Gastroesophageal sphincter (tissue), 4 donors: ENCODE measurements at regions not wholly inside any gene's neighbourhood (a gene's known extent, or its start where the extent isn't known, plus 50 kb on each side); places are given as distances from the start of the nearest gene placed in this dataset.

Experiments
- ATAC-seq: fragments of 150-250 bp; one replicate; pipeline ENCODE4 v1.9.1; 2016; ENCODE audit warnings: mild to moderate bottlenecking, moderate library complexity
- H3K27ac ChIP-seq, 4 donors: fragments of 200-600 bp; sonication (generic) in 3 of 4; 1 replicate in 3 of 4; 2 replicates in 1 of 4; pipeline ENCODE4 v1.5.1; 2016 to 2019
- H3K27me3 ChIP-seq: fragments of 200-600 bp; sonication (generic); one replicate; pipeline ENCODE4 v1.5.1; 2019
- H3K36me3 ChIP-seq, 2 donors: fragments of 200-600 bp; sonication (generic); one replicate each; pipeline ENCODE4 v1.5.1; 2019; ENCODE audit warnings: control low read depth in 1 of 2
- H3K4me1 ChIP-seq, 3 donors: fragments of 200-600 bp; sonication (generic); 1 replicate in 2 of 3; 2 replicates in 1 of 3; pipeline ENCODE4 v1.5.1; 2016 to 2019; ENCODE audit warnings: control low read depth in 2 of 3
- H3K4me3 ChIP-seq, 2 donors: fragments of 200-600 bp; sonication (generic); one replicate each; pipeline ENCODE4 v1.5.1; 2019; ENCODE audit warnings: mild to moderate bottlenecking in 1 of 2, moderate library complexity in 1 of 2
- H3K9me3 ChIP-seq, 3 donors: fragments of 200-600 bp; sonication (generic); one replicate each; pipeline ENCODE4 v1.5.1; 2017 to 2019; ENCODE audit warnings: control low read depth in 2 of 3
- CTCF ChIP-seq, 4 experiments: fragments of 200-600 bp in 2 of 4; fragments of 450-650 bp in 2 of 4; sonication (generic) in 1 of 4; IDR thresholded peaks; one replicate each; pipeline ENCODE4 v1.5.1; 2017 to 2019; ENCODE audit warnings: antibody characterized with exemption in 4 of 4, mild to moderate bottlenecking in 2 of 4, moderate library complexity in 2 of 4
- EP300 ChIP-seq: sonication (generic); formaldehyde crosslinking; IDR thresholded peaks from one replicate; pipeline ENCODE4 v1.6.1; 2017; ENCODE audit warnings: antibody characterized with exemption, mild to moderate bottlenecking
- POLR2A ChIP-seq, 2 donors: fragments of 450-650 bp; IDR thresholded peaks; one replicate each; pipeline ENCODE4 v1.6.1; 2017; ENCODE audit warnings: antibody characterized with exemption in 2 of 2, mild to moderate bottlenecking in 2 of 2, moderate library complexity in 1 of 2
- POLR2AphosphoS5 ChIP-seq: sonication (generic); formaldehyde crosslinking; IDR thresholded peaks from one replicate; pipeline ENCODE4 v1.6.1; 2017; ENCODE audit warnings: antibody characterized with exemption
- WGBS, 2 donors: methylation state at CpG; one replicate each; pipeline ENCODE4 v1.1.5; 2018; ENCODE audit warnings: low coverage in 1 of 2; 5-methylcytosine and 5-hydroxymethylcytosine counted together

- Histone ChIP-seq H3K36me3 (no peaks in the 10 kb centered on the region), H3K4me1 (no peaks in the 10 kb centered on the region), H3K9me3 (no peaks in the 10 kb centered on the region), H3K27me3 (no peaks in the 10 kb centered on the region), H3K4me3 (no peak overlapping the region), H3K27ac (no peak overlapping the region)
- TF ChIP-seq POLR2AphosphoS5 (no peak), POLR2A (IDR thresholded peaks at IDR 0.05) (no peak), CTCF (IDR thresholded peaks at IDR 0.05) (no peak)
- 74 to 76% methylated on average over 3 to 4 of the region's 6 CpGs for WGBS, 2 donors
- no peak for ATAC-seq
Measured at GRCh38 chr7:136293272-136293671, 316.1 kb upstream of the MTPN start.

GRCh38 chr7:136292365-136292764 is 315.2 kb upstream of the MTPN start:
- no peak for ATAC-seq
- Histone ChIP-seq H3K9me3 (no peaks in the 10 kb centered on the region), H3K4me3 (no peak overlapping the region), H3K27ac (no peak overlapping the region), H3K36me3 (no peaks in the 10 kb centered on the region), H3K4me1 (no peaks in the 10 kb centered on the region), H3K27me3 (no peaks in the 10 kb centered on the region)
- TF ChIP-seq EP300 (no peak), POLR2A (IDR thresholded peaks at IDR 0.05) (no peak), CTCF (IDR thresholded peaks at IDR 0.05) (no peak), POLR2AphosphoS5 (no peak)

- H3K4me3 ChIP-seq: no peak overlapping the region
- no peaks in the 10 kb centered on the region for H3K9me3 ChIP-seq
- whole genome bisulfite sequencing, 2 donors: 71% methylated on average over 1 of the region's 1 CpG; no CpG with 5 or more reads in 1 of the 2 donors
- ATAC-seq: no peak
- no peaks in the 10 kb centered on the region for H3K27me3 ChIP-seq
- TF ChIP-seq POLR2AphosphoS5 (no peak), EP300 (no peak), CTCF (IDR thresholded peaks at IDR 0.05) (no peak), POLR2A (IDR thresholded peaks at IDR 0.05) (no peak)
- H3K4me1 ChIP-seq: no peaks in the 10 kb centered on the region
- H3K36me3 ChIP-seq: no peaks in the 10 kb centered on the region
- no peak overlapping the region for H3K27ac ChIP-seq
Measured at GRCh38 chr7:136290351-136290750, 313.2 kb upstream of the MTPN start.

GRCh38 chr7:136278057-136278456 is 300.9 kb upstream of the MTPN start:
- Histone ChIP-seq H3K4me1 (no peaks in the 10 kb centered on the region), H3K4me3 (no peak overlapping the region), H3K27ac (no peak overlapping the region), H3K27me3 (no peaks in the 10 kb centered on the region), H3K9me3 (no peaks in the 10 kb centered on the region), H3K36me3 (no peaks in the 10 kb centered on the region)
- TF ChIP-seq EP300: no peak
- no peak for TF ChIP-seq CTCF (IDR thresholded peaks at IDR 0.05)
- no peak for TF ChIP-seq POLR2A (IDR thresholded peaks at IDR 0.05)
- no peak for TF ChIP-seq POLR2AphosphoS5
- 59 to 63% methylated on average over 2 of the region's 2 CpGs for WGBS, 2 donors
- ATAC-seq: no peak

- WGBS, 2 donors: 62 to 77% methylated on average over 3 of the region's 3 CpGs
- no peaks in the 10 kb centered on the region for H3K4me1 ChIP-seq
- no peak for ATAC-seq
- no peak overlapping the region for H3K4me3 ChIP-seq
- H3K36me3 ChIP-seq: no peaks in the 10 kb centered on the region
- H3K9me3 ChIP-seq: no peaks in the 10 kb centered on the region
- no peak for TF ChIP-seq EP300
- no peak for TF ChIP-seq CTCF (IDR thresholded peaks at IDR 0.05)
- TF ChIP-seq POLR2AphosphoS5: no peak
- TF ChIP-seq POLR2A (IDR thresholded peaks at IDR 0.05): no peak
- H3K27me3 ChIP-seq: no peaks in the 10 kb centered on the region
- H3K27ac ChIP-seq: no peak overlapping the region
Measured at GRCh38 chr7:136275794-136276193, 298.6 kb upstream of the MTPN start.
